Spleen (tissue), 11 donors: ENCODE measurements at regions not wholly inside any gene's neighbourhood (a gene's known extent, or its start where the extent isn't known, plus 50 kb on each side); places are given as distances from the start of the nearest gene placed in this dataset.

Experiments
- DNase-seq: peaks from one replicate; pipeline ENCODE4 v3.0.0-alpha.2; 2020
- H3K27ac ChIP-seq, 8 donors: fragments of 200-600 bp; sonication (generic) in 7 of 8; 1 replicate in 4 of 8; 2 replicates in 4 of 8; pipeline versions ENCODE4 v1.5.0 to v1.8.0; 2016 to 2021; ENCODE audit warnings: inconsistent platforms in 4 of 8, mild to moderate bottlenecking in 4 of 8, moderate library complexity in 1 of 8
- H3K27me3 ChIP-seq, 7 donors: fragments of 200-600 bp; sonication (generic) in 6 of 7; replicated peaks in 1 of 7; 1 replicate in 4 of 7; 2 replicates in 3 of 7; pipeline versions ENCODE4 v1.5.0 to v1.8.0; 2016 to 2021; ENCODE audit warnings: inconsistent platforms in 3 of 7, mild to moderate bottlenecking in 1 of 7
- H3K36me3 ChIP-seq, 6 donors: fragments of 200-600 bp; sonication (generic) in 5 of 6; 1 replicate in 4 of 6; 2 replicates in 2 of 6; pipeline versions ENCODE4 v1.5.0 to v1.8.0; 2016 to 2021; ENCODE audit warnings: inconsistent platforms in 2 of 6
- H3K4me1 ChIP-seq, 6 donors: fragments of 200-600 bp; sonication (generic) in 5 of 6; 1 replicate in 3 of 6; 2 replicates in 3 of 6; pipeline versions ENCODE4 v1.5.0 to v1.8.0; 2016 to 2021; ENCODE audit warnings: inconsistent platforms in 3 of 6
- H3K4me3 ChIP-seq, 8 donors: fragments of 200-600 bp; sonication (generic) in 7 of 8; 1 replicate in 4 of 8; 2 replicates in 4 of 8; pipeline versions ENCODE4 v1.5.0 to v1.8.0; 2016 to 2021; ENCODE audit warnings: inconsistent platforms in 4 of 8, mild to moderate bottlenecking in 4 of 8, moderate library complexity in 2 of 8
- H3K9me3 ChIP-seq, 8 donors: fragments of 200-600 bp; sonication (generic) in 7 of 8; 1 replicate in 4 of 8; 2 replicates in 4 of 8; pipeline versions ENCODE4 v1.5.0 to v1.8.0; 2016 to 2021; ENCODE audit warnings: inconsistent platforms in 4 of 8
- POLR2A ChIP-seq, 3 donors: fragments of 450-650 bp; IDR thresholded peaks; one replicate each; pipeline ENCODE4 v1.5.1; 2017; ENCODE audit warnings: antibody characterized with exemption in 3 of 3, mild to moderate bottlenecking in 1 of 3
- POLR2AphosphoS5 ChIP-seq, 3 donors: sonication (generic); formaldehyde crosslinking; IDR thresholded peaks; one replicate each; pipeline ENCODE4 v1.5.1; 2017; ENCODE audit warnings: antibody characterized with exemption in 3 of 3
- WGBS, 5 donors: extraction: QIAGEN DNeasy Blood & Tissue Kit in 3 of 5; methylation state at CpG; one replicate each; pipeline versions ENCODE4 v1.1.5 to v1.1.7; 2013 to 2018; 5-methylcytosine and 5-hydroxymethylcytosine counted together
- intact Hi-C: fragments of 100-400 bp; cut with DNase I; formaldehyde crosslinking; loops from one replicate; pipeline ENCODE4 v1.15.0; 2023; ENCODE audit warnings: low total_unique reads
- TF ChIP-seq, protein P1 (sequence below), 11 experiments: fragments of 200-600 bp in 7 of 11; fragments of 450-650 bp in 4 of 11; sonication (generic) in 4 of 11; IDR thresholded peaks in 8 of 11; conservative IDR thresholded peaks in 3 of 11; 1 replicate in 7 of 11; 2 replicates in 4 of 11; pipeline versions ENCODE4 v1.4.0 to v1.8.0; 2016 to 2021; ENCODE audit warnings: antibody characterized with exemption in 11 of 11, inconsistent platforms in 4 of 11, mild to moderate bottlenecking in 1 of 11
- donor health status: healthy with polysubstance abuse.
- donor health status: DM: no; HTN: no; CAD: no; lungs with moderate emphysema.
- donor health status: DM: no; HTN: no; CAD: no.
- donor health status: Bipolar disorder and iron deficiency.
- donor health status: healthy.
- donor health status: DM: no; HTN: no; CAD: no.
- donor health status: DM: yes; HTN: yes; CAD: no.

DNA sequence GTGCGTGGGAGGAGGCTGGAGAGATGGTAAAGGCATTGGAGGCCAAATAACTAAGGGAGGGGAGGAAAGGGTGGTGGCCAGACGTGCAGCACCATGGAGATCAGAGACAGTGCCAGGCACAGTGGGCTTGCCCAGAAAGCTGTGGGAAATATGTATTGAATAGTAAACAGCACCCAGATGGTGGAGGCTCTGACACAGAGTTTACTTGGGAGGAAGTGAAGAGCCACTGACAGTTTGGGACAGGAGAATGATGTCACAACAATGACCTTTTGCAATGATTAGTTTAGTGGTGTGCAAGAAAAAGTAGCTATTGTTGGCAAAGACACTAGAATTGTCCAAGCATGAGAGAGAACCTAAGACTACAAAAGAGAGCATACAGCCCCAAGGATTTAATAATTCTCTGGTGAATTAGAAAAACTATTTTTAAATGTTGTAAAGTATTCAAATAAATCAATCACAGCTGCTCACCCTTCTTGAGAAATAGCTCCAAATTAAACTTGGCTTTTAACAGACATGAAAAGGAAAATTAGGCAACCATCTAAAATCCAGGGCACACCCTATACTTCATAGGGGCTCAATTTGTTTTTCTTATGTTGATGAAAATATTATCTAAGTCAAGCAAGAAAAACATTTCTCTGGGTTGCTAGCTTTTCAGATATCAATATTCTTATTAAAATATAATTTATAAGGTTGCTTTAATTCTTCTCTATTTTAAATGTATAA, 458.7 kb upstream of the HNRNPA3 start:
- intact Hi-C loops: no loop called here
- WGBS, 5 donors: 47 to 84% (median 55%) methylated on average over 2 of the region's 2 CpGs
- no peak for TF ChIP-seq POLR2A (IDR thresholded peaks at IDR 0.05)
- TF ChIP-seq, protein P1, sequence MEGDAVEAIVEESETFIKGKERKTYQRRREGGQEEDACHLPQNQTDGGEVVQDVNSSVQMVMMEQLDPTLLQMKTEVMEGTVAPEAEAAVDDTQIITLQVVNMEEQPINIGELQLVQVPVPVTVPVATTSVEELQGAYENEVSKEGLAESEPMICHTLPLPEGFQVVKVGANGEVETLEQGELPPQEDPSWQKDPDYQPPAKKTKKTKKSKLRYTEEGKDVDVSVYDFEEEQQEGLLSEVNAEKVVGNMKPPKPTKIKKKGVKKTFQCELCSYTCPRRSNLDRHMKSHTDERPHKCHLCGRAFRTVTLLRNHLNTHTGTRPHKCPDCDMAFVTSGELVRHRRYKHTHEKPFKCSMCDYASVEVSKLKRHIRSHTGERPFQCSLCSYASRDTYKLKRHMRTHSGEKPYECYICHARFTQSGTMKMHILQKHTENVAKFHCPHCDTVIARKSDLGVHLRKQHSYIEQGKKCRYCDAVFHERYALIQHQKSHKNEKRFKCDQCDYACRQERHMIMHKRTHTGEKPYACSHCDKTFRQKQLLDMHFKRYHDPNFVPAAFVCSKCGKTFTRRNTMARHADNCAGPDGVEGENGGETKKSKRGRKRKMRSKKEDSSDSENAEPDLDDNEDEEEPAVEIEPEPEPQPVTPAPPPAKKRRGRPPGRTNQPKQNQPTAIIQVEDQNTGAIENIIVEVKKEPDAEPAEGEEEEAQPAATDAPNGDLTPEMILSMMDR (IDR thresholded peaks at IDR 0.05 in 8 of 11, conservative IDR thresholded peaks at IDR 0.05 in 3 of 11): no peak
- no peak for TF ChIP-seq POLR2AphosphoS5 (IDR thresholded peaks at IDR 0.05)
- no peak overlapping the region for H3K4me3 ChIP-seq
- no peaks in the 10 kb centered on the region for H3K36me3 ChIP-seq
- no peaks in the 10 kb centered on the region for H3K9me3 ChIP-seq
- H3K27me3 ChIP-seq: no peaks in the 10 kb centered on the region
- DNase-seq: no peak
- H3K4me1 ChIP-seq: peaks cover 0 to 7% (median 2%) of the 10 kb centered on the region in 6 donors
- no peak overlapping the region for H3K27ac ChIP-seq

DNA sequence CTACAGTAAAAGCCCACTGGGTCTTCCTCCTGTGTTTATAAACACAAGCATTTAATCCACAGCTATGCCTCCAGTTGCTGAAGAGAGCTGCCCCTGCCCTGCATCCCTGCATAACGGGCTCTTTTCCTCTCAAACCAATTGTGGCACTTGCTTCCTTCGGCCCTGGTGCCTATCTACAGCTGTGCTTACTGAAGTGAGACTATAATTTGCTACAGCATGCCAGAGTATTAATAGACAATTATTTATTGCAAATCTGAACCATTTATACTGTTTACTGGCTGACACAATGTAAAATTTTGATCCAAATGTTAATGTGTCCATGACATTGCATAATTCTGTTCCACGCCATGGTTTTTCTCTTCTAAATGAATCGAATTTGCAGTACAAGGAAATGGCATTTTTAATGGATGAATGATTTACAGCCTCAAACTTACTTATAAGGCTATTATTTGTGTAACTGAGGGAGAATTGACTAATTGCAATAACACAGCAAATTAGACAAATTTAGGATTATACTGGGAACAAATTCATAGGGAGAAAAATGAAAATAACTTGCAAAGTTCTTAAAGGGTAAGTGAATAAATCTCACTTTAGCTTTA, 457.0 kb upstream of the HNRNPA3 start:
- peaks cover 0 to under 1% (median 0%) of the 10 kb centered on the region in 7 donors for H3K27me3 ChIP-seq
- DNase-seq: no peak
- H3K36me3 ChIP-seq: no peaks in the 10 kb centered on the region
- H3K4me1 ChIP-seq: peaks cover 0 to 5% (median 2%) of the 10 kb centered on the region in 6 donors
- intact Hi-C loops: no loop called here
- H3K4me3 ChIP-seq: no peak overlapping the region
- H3K9me3 ChIP-seq: no peaks in the 10 kb centered on the region
- TF ChIP-seq POLR2A (IDR thresholded peaks at IDR 0.05): no peak
- TF ChIP-seq, protein P1 (IDR thresholded peaks at IDR 0.05 in 8 of 11, conservative IDR thresholded peaks at IDR 0.05 in 3 of 11): no peak
- TF ChIP-seq POLR2AphosphoS5 (IDR thresholded peaks at IDR 0.05): no peak
- no peak overlapping the region for H3K27ac ChIP-seq
- 75 to 95% (median 85%) methylated on average over 4 of the region's 4 CpGs for WGBS, 5 donors

DNA sequence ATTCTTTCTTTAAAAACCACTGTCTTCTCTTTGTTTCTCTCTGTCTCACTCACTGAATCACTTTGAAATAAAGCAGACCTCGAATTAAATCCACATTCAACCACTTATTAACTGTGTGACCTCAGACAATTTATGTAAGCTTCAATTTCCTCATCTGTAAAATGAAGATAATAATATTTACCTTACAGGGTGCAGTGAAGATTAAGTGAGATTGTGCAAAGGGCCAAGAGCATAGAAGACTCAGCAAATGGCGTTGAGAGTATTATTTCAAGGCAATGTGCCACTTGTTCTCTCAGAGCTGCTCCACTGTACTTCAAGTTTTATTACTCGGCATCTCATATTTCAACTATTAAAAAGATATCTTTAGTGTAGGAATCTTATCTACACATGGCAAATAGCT, 454.2 kb upstream of the HNRNPA3 start:
- no peak overlapping the region for H3K27ac ChIP-seq
- 56 to 84% (median 64%) methylated on average over 3 of the region's 3 CpGs for WGBS, 5 donors
- peaks cover 0 to 5% (median 0%) of the 10 kb centered on the region in 7 donors for H3K27me3 ChIP-seq
- H3K9me3 ChIP-seq: no peaks in the 10 kb centered on the region
- H3K4me3 ChIP-seq: no peak overlapping the region
- no peaks in the 10 kb centered on the region for H3K36me3 ChIP-seq
- TF ChIP-seq POLR2A (IDR thresholded peaks at IDR 0.05) (no peak), POLR2AphosphoS5 (IDR thresholded peaks at IDR 0.05) (no peak)
- TF ChIP-seq, protein P1 (IDR thresholded peaks at IDR 0.05 in 8 of 11, conservative IDR thresholded peaks at IDR 0.05 in 3 of 11): no peak
- no peak for DNase-seq
- H3K4me1 ChIP-seq: peaks cover 0 to 5% (median 0%) of the 10 kb centered on the region in 6 donors
- intact Hi-C loops: no loop called here

DNA sequence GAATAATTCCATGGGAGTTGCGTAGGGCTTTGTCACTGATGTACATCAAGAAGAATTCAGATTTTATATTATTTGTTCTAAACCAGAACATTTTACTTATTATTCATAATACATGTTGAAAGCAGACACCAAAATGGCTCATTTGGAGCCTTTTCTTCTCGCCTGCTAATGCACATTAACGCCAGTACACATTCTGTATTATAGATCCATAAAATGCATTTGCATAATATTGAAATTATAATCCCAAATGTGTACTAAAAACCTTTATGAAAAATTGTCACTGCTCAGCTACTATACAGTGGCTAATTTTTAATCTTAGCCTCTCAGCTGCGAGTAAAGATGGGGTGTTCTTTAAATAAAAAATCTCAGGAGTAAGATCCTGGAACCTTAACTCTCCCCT, 452.2 kb upstream of the HNRNPA3 start:
- Histone ChIP-seq H3K9me3 (no peaks in the 10 kb centered on the region), H3K4me3 (no peak overlapping the region), H3K27me3 (peaks cover 0 to 5% (median 0%) of the 10 kb centered on the region in 7 donors), H3K36me3 (no peaks in the 10 kb centered on the region), H3K27ac (no peak overlapping the region), H3K4me1 (no peaks in the 10 kb centered on the region)
- no peak for DNase-seq
- TF ChIP-seq, protein P1 (IDR thresholded peaks at IDR 0.05 in 8 of 11, conservative IDR thresholded peaks at IDR 0.05 in 3 of 11): no peak
- TF ChIP-seq POLR2AphosphoS5 (IDR thresholded peaks at IDR 0.05) (no peak), POLR2A (IDR thresholded peaks at IDR 0.05) (no peak)
- intact Hi-C loops: no loop called here
- 92 to 96% (median 93%) methylated on average over 4 of the region's 4 CpGs for WGBS, 5 donors
